ENCODE measurements at regions not wholly inside any gene's neighbourhood (a gene's known extent, or its start where the extent isn't known, plus 50 kb on each side); places are given as distances from the start of the nearest gene placed in this dataset.
"Not testable (repeated sequence)": the region's sequence is repeated elsewhere in the genome, so short reads cannot be mapped to it uniquely, and the experiment has no call there.

DNA sequence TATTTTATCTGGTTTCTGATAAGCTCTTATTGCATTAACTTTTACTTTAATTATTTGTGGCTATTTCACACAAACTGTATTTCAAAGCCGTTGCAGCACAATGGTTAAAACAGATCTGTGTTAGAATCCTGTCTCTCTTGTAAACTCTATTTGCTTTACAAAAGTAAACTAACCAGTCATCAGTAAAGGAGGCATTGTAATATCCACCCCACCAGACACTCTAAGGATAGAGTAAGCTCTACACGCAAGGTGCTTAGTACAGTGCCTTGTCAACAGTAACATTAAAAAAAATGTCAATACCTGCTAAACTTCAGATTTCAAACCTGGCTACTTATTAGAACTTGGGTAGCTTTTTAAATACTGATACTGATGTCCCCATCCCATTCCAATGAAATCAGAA lies 228.4 kb downstream of the RCHY1 start:
- peaks cover 2% of the 10 kb centered on the region for H3K9me3 Mint-ChIP-seq
- TF ChIP-seq CTCF (IDR thresholded peaks at IDR 0.05) = no peak
- no peaks in the 10 kb centered on the region for H3K4me1 Mint-ChIP-seq (ENCODE audit: low read depth)
- DNase-seq (no peak), ATAC-seq (ENCODE audit: poor library complexity) (no peak)
- ChIA-PET POLR2A (interaction anchor here (0.7 kb wide), 1 partner anchor 118 kb away, joined by 3 read pairs; no protein-coding TSS in a partner anchor), CTCF (no interaction called here)
- no peaks in the 10 kb centered on the region for H3K27me3 Mint-ChIP-seq
- no peaks in the 10 kb centered on the region for H3K36me3 ChIP-seq (ENCODE audit: insufficient read depth, low read length)
- no peaks in the 10 kb centered on the region for H3K9me3 ChIP-seq (ENCODE audit: control insufficient read depth in 1 of 2, insufficient read depth in 1 of 2, low read length in 2 of 2)
- H3K4me3 Mint-ChIP-seq = no peak overlapping the region
- no peak overlapping the region for H3K27ac Mint-ChIP-seq
- H3K27ac ChIP-seq (ENCODE audit: low read depth in 1 of 2, low read length in 2 of 2) = no peak overlapping the region
- no peaks in the 10 kb centered on the region for H3K4me1 ChIP-seq (ENCODE audit: insufficient read depth, low read length)
- no peaks in the 10 kb centered on the region for H3K36me3 Mint-ChIP-seq (ENCODE audit: low read depth)
- H3K4me3 ChIP-seq (ENCODE audit: low read length) = no peak overlapping the region
- H3K27me3 ChIP-seq (ENCODE audit: control insufficient read depth in 1 of 2, insufficient read depth in 2 of 2, low read length in 2 of 2) = no peaks in the 10 kb centered on the region
- intact Hi-C loops (cut with DNase I, micrococcal nuclease) = no loop called here

GRCh38 chr4:75284831-75285230 lies 229.4 kb downstream of the RCHY1 start:
- Mint-ChIP-seq H3K27me3 (no peaks in the 10 kb centered on the region), H3K4me3 (no peak overlapping the region), H3K4me1 (ENCODE audit: low read depth) (no peaks in the 10 kb centered on the region), H3K27ac (no peak overlapping the region), H3K36me3 (ENCODE audit: low read depth) (no peaks in the 10 kb centered on the region), H3K9me3 (peaks cover 2% of the 10 kb centered on the region)
- no peak overlapping the region for H3K27ac ChIP-seq (ENCODE audit: low read depth in 1 of 2, low read length in 2 of 2)
- no peaks in the 10 kb centered on the region for H3K27me3 ChIP-seq (ENCODE audit: control insufficient read depth in 1 of 2, insufficient read depth in 2 of 2, low read length in 2 of 2)
- TF ChIP-seq CTCF (IDR thresholded peaks at IDR 0.05) = no peak
- no peak overlapping the region for H3K4me3 ChIP-seq (ENCODE audit: low read length)
- CTCF ChIA-PET = interaction anchor here (0.5 kb wide), 1 partner anchor 54 kb away, joined by 3 read pairs; no protein-coding TSS in a partner anchor
- POLR2A ChIA-PET = no interaction called here
- no peaks in the 10 kb centered on the region for H3K36me3 ChIP-seq (ENCODE audit: insufficient read depth, low read length)
- intact Hi-C loops (cut with DNase I, micrococcal nuclease) = no loop called here
- no peak for ATAC-seq (ENCODE audit: poor library complexity)
- DNase-seq = no peak
- H3K9me3 ChIP-seq (ENCODE audit: control insufficient read depth in 1 of 2, insufficient read depth in 1 of 2, low read length in 2 of 2) = no peaks in the 10 kb centered on the region
- H3K4me1 ChIP-seq (ENCODE audit: insufficient read depth, low read length) = no peaks in the 10 kb centered on the region

- H3K36me3 Mint-ChIP-seq (ENCODE audit: low read depth); H3K4me3 Mint-ChIP-seq; H3K27me3 Mint-ChIP-seq; H3K27ac ChIP-seq (ENCODE audit: low read depth in 1 of 2, low read length in 2 of 2); ATAC-seq (ENCODE audit: poor library complexity); H3K9me3 ChIP-seq (ENCODE audit: control insufficient read depth in 1 of 2, insufficient read depth in 1 of 2, low read length in 2 of 2); H3K4me3 ChIP-seq (ENCODE audit: low read length); POLR2A ChIA-PET; H3K4me1 Mint-ChIP-seq (ENCODE audit: low read depth); H3K4me1 ChIP-seq (ENCODE audit: insufficient read depth, low read length); H3K27me3 ChIP-seq (ENCODE audit: control insufficient read depth in 1 of 2, insufficient read depth in 2 of 2, low read length in 2 of 2); DNase-seq; H3K27ac Mint-ChIP-seq; CTCF ChIA-PET; H3K9me3 Mint-ChIP-seq; intact Hi-C loops (cut with DNase I, micrococcal nuclease); H3K36me3 ChIP-seq (ENCODE audit: insufficient read depth, low read length): not testable (repeated sequence)
Observed at GRCh38 chr4:75280461-75280860, 233.7 kb downstream of the RCHY1 start.

GRCh38 chr4:75259306-75259705 lies 254.9 kb downstream of the RCHY1 start:
- Histone ChIP-seq H3K36me3 (ENCODE audit: insufficient read depth, low read length) (no peaks in the 10 kb centered on the region), H3K27ac (ENCODE audit: low read depth in 1 of 2, low read length in 2 of 2) (no peak overlapping the region), H3K4me3 (ENCODE audit: low read length) (no peak overlapping the region), H3K9me3 (ENCODE audit: control insufficient read depth in 1 of 2, insufficient read depth in 1 of 2, low read length in 2 of 2) (peaks cover 0 to 15% of the 10 kb centered on the region in 2 experiments), H3K4me1 (ENCODE audit: insufficient read depth, low read length) (no peaks in the 10 kb centered on the region), H3K27me3 (ENCODE audit: control insufficient read depth in 1 of 2, insufficient read depth in 2 of 2, low read length in 2 of 2) (no peaks in the 10 kb centered on the region)
- ChIA-PET POLR2A (no interaction called here), CTCF (no interaction called here)
- H3K27me3 Mint-ChIP-seq = no peaks in the 10 kb centered on the region
- no peaks in the 10 kb centered on the region for H3K4me1 Mint-ChIP-seq (ENCODE audit: low read depth)
- no peak for ATAC-seq (ENCODE audit: poor library complexity)
- H3K27ac Mint-ChIP-seq = no peak overlapping the region
- no peak for DNase-seq
- no peak overlapping the region for H3K4me3 Mint-ChIP-seq
- H3K9me3 Mint-ChIP-seq = peaks cover 7% of the 10 kb centered on the region
- H3K36me3 Mint-ChIP-seq (ENCODE audit: low read depth) = no peaks in the 10 kb centered on the region
- intact Hi-C loops (cut with DNase I, micrococcal nuclease) = no loop called here
- TF ChIP-seq CTCF (IDR thresholded peaks at IDR 0.05) = no peak
